ENCODE measurements at regions not wholly inside any gene's neighbourhood (a gene's known extent, or its start where the extent isn't known, plus 50 kb on each side); places are given as distances from the start of the nearest gene placed in this dataset.

DNA sequence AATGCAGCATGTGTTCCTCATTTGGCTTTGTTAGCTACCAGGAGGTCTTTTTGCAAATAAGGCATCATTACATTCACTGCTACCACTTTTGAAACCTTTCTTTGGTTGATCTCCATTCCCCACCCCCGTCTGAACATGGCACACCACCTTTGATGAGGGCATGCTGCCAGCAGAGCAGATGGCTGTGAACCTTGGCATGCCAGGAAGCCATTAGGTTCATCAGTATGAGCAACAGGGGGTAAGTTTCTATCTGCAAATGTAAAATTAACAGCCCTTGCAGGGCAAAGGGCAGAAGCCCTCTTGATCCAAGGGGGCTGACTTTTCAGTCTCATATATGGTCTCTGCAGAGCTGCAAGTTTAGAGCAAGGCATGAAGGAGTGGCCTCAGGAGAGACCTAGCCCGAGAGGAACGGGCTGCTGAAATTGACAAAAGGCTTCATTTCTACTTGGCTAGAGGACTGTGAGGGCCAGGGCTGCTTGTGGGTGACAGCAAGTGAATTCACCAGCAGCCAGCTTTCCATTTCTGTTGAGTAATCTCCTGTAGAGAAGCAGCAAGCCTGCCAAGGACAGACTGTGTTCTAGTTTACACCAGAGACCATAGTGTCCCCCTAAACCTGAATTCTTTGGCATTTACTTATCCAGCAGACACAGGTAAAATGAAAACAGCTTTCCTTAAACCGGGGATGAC lies 127.9 kb downstream of the ZNF326 start:
- TF ChIP-seq, protein P1, sequence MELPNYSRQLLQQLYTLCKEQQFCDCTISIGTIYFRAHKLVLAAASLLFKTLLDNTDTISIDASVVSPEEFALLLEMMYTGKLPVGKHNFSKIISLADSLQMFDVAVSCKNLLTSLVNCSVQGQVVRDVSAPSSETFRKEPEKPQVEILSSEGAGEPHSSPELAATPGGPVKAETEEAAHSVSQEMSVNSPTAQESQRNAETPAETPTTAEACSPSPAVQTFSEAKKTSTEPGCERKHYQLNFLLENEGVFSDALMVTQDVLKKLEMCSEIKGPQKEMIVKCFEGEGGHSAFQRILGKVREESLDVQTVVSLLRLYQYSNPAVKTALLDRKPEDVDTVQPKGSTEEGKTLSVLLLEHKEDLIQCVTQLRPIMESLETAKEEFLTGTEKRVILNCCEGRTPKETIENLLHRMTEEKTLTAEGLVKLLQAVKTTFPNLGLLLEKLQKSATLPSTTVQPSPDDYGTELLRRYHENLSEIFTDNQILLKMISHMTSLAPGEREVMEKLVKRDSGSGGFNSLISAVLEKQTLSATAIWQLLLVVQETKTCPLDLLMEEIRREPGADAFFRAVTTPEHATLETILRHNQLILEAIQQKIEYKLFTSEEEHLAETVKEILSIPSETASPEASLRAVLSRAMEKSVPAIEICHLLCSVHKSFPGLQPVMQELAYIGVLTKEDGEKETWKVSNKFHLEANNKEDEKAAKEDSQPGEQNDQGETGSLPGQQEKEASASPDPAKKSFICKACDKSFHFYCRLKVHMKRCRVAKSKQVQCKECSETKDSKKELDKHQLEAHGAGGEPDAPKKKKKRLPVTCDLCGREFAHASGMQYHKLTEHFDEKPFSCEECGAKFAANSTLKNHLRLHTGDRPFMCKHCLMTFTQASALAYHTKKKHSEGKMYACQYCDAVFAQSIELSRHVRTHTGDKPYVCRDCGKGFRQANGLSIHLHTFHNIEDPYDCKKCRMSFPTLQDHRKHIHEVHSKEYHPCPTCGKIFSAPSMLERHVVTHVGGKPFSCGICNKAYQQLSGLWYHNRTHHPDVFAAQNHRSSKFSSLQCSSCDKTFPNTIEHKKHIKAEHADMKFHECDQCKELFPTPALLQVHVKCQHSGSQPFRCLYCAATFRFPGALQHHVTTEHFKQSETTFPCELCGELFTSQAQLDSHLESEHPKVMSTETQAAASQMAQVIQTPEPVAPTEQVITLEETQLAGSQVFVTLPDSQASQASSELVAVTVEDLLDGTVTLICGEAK (IDR thresholded peaks at IDR 0.05) = no peak
- TF ChIP-seq, protein P1 (CRISPR knock-in tag; IDR thresholded peaks at IDR 0.05) = no peak
- TF ChIP-seq SMC3 (IDR thresholded peaks at IDR 0.05; ENCODE audit: low read length) = no peak
- no peak for TF ChIP-seq GABPA (IDR thresholded peaks at IDR 0.05; ENCODE audit: low read depth, low read length)
- TF ChIP-seq GABPA (CRISPR knock-in tag; IDR thresholded peaks at IDR 0.05; ENCODE audit: low read depth) = no peak
- no peak for TF ChIP-seq CTCF (CRISPR knock-in tag; IDR thresholded peaks at IDR 0.05)

All from HepG2 (cell line).